ENCODE measurements at regions not wholly inside any gene's neighbourhood (a gene's known extent, or its start where the extent isn't known, plus 50 kb on each side); places are given as distances from the start of the nearest gene placed in this dataset.

GRCh38 chr10:106032450-106033002 lies 1132.0 kb downstream of the SORCS1 start:
- Histone ChIP-seq H3K27ac (no peak overlapping the region), H3K4me1 (no peaks in the 10 kb centered on the region), H3K4me3 (no peak overlapping the region), H3K4me2 (no peak overlapping the region), H3K9me3 (no peaks in the 10 kb centered on the region)
- ATAC-seq: no peak
- DNase-seq (ENCODE audit: low read depth in 1 of 2, low spot score in 1 of 2): no peak
- TF ChIP-seq POLR2A (IDR thresholded peaks at IDR 0.05; ENCODE audit: low read length) (no peak), CBX8 (IDR thresholded peaks at IDR 0.05) (no peak), JUNB (IDR thresholded peaks at IDR 0.05) (no peak), ZFP36 (IDR thresholded peaks at IDR 0.05; ENCODE audit: borderline replicate concordance, partially characterized antibody) (no peak), TP53 (CRISPR knock-in tag; IDR thresholded peaks at IDR 0.05) (no peak), NR3C1 (IDR thresholded peaks at IDR 0.05) (no peak), REST (IDR thresholded peaks at IDR 0.05) (no peak), ZSCAN20 (CRISPR knock-in tag; IDR thresholded peaks at IDR 0.05) (no peak), SMC3 (IDR thresholded peaks at IDR 0.05) (no peak)
- ChIA-PET POLR2A (no interaction called here), CTCF (no interaction called here)
- no peak for FAIRE-seq
- 0% methylated on average over 1 of the region's 1 CpG for WGBS (ENCODE audit: missing lambda C conversion rate)

GRCh38 chr10:106027240-106027639 lies 1137.3 kb downstream of the SORCS1 start:
- 0% methylated on average over 1 of the region's 1 CpG for WGBS (ENCODE audit: missing lambda C conversion rate)
- Histone ChIP-seq H3K9me3 (no peaks in the 10 kb centered on the region), H3K27ac (no peak overlapping the region), H3K4me1 (no peaks in the 10 kb centered on the region), H3K4me2 (no peak overlapping the region), H3K4me3 (no peak overlapping the region)
- no peak for TF ChIP-seq RCOR1 (IDR thresholded peaks at IDR 0.05; ENCODE audit: low read depth, low read length)
- no peak for TF ChIP-seq ATOH8 (CRISPR knock-in tag; IDR thresholded peaks at IDR 0.05; ENCODE audit: low read depth)
- TF ChIP-seq POLR2AphosphoS2 (conservative IDR thresholded peaks at IDR 0.05; ENCODE audit: low read length): no peak
- no peak for TF ChIP-seq HES2 (IDR thresholded peaks at IDR 0.05)
- TF ChIP-seq HOXB13 (CRISPR knock-in tag; IDR thresholded peaks at IDR 0.05; ENCODE audit: low read depth): no peak
- TF ChIP-seq ZC3H11A (IDR thresholded peaks at IDR 0.05): no peak
- no peak for TF ChIP-seq PHF8 (IDR thresholded peaks at IDR 0.05; ENCODE audit: borderline replicate concordance, low read depth)
- no peak for TF ChIP-seq E2F6 (IDR thresholded peaks at IDR 0.05; ENCODE audit: borderline replicate concordance, low read depth)
- TF ChIP-seq MAX (IDR thresholded peaks at IDR 0.05): no peak
- TF ChIP-seq HMGXB4 (CRISPR knock-in tag; IDR thresholded peaks at IDR 0.05; ENCODE audit: borderline replicate concordance): no peak
- no peak for TF ChIP-seq HOXB5 (CRISPR knock-in tag; IDR thresholded peaks at IDR 0.05)
- no peak for TF ChIP-seq EHF (CRISPR knock-in tag; IDR thresholded peaks at IDR 0.05)
- no peak for TF ChIP-seq BHLHE40 (IDR thresholded peaks at IDR 0.05; ENCODE audit: low read depth, low read length)
- TF ChIP-seq TP53 (CRISPR knock-in tag; IDR thresholded peaks at IDR 0.05): no peak
- no peak for TF ChIP-seq ESRRA (IDR thresholded peaks at IDR 0.05; ENCODE audit: borderline replicate concordance, low read length)
- no peak for TF ChIP-seq USF2 (IDR thresholded peaks at IDR 0.05)
- TF ChIP-seq JUN (IDR thresholded peaks at IDR 0.05): no peak
- POLR2A ChIA-PET: no interaction called here
- no peak for FAIRE-seq
- CTCF ChIA-PET: no interaction called here
- DNase-seq (ENCODE audit: low read depth in 1 of 2, low spot score in 1 of 2): no peak
- no peak for ATAC-seq
